Loucy (cell line): ENCODE measurements at regions not wholly inside any gene's neighbourhood (a gene's known extent, or its start where the extent isn't known, plus 50 kb on each side); places are given as distances from the start of the nearest gene placed in this dataset.

Experiments
- H2AFZ ChIP-seq: fragments of 200-600 bp; sonication (generic); 2 replicates; pipeline ENCODE4 v1.6.0; 2016; ENCODE audit warnings: antibody characterized with exemption, mild to moderate bottlenecking, low read length, moderate library complexity
- H3F3A ChIP-seq: fragments of 200-600 bp; 2 replicates; pipeline ENCODE4 v1.6.0; 2016; ENCODE audit warnings: antibody characterized with exemption, low read depth, mild to moderate bottlenecking
- H3K27me3 ChIP-seq: fragments of 200-600 bp; sonication (generic); 2 replicates; pipeline ENCODE4 v1.6.1; 2014; ENCODE audit warnings: low read length, mild to moderate bottlenecking; ENCODE audit not compliant: insufficient read depth, poor library complexity, severe bottlenecking
- H3K36me3 ChIP-seq: fragments of 200-600 bp; sonication (generic); 2 replicates; pipeline ENCODE4 v1.6.1; 2016; ENCODE audit warnings: low read length; ENCODE audit not compliant: insufficient read depth
- H3K4me1 ChIP-seq: fragments of 200-600 bp; sonication (generic); 2 replicates; pipeline ENCODE4 v1.5.1; 2014; ENCODE audit warnings: low read length, mild to moderate bottlenecking; ENCODE audit not compliant: insufficient read depth, poor library complexity, severe bottlenecking
- H3K4me2 ChIP-seq: fragments of 200-600 bp; sonication (generic); 2 replicates; pipeline ENCODE4 v1.6.0; 2014; ENCODE audit warnings: antibody characterized with exemption, low read length, low read depth, mild to moderate bottlenecking; ENCODE audit not compliant: poor library complexity, severe bottlenecking
- H3K4me3 ChIP-seq: fragments of 200-600 bp; sonication (generic); 2 replicates; pipeline ENCODE4 v1.5.1; 2014; ENCODE audit warnings: low read length, mild to moderate bottlenecking, mixed read lengths; ENCODE audit not compliant: poor library complexity, severe bottlenecking
- H3K79me2 ChIP-seq: fragments of 200-600 bp; sonication (generic); 2 replicates; pipeline ENCODE4 v1.6.1; 2014; ENCODE audit warnings: low read length; ENCODE audit not compliant: insufficient read depth
- H3K9ac ChIP-seq: fragments of 200-600 bp; sonication (generic); 2 replicates; pipeline ENCODE4 v1.6.0; 2014; ENCODE audit warnings: mild to moderate bottlenecking, low read depth, low read length, moderate library complexity; ENCODE audit not compliant: poor library complexity, severe bottlenecking
- H3K9me2 ChIP-seq: fragments of 200-600 bp; sonication (generic); replicated peaks from 2 replicates; pipeline ENCODE4 v1.6.1; 2016; ENCODE audit warnings: low read depth, low read length, mixed read lengths
- H3K9me3 ChIP-seq: fragments of 200-600 bp; sonication (generic); 2 replicates; pipeline ENCODE4 v1.6.1; 2014; ENCODE audit warnings: mild to moderate bottlenecking, antibody characterized with exemption, low read length, low read depth; ENCODE audit not compliant: insufficient read depth
- H4K20me1 ChIP-seq: fragments of 200-600 bp; sonication (generic); 2 replicates; pipeline ENCODE4 v1.6.0; 2014; ENCODE audit warnings: antibody characterized with exemption, low read length, mild to moderate bottlenecking; ENCODE audit not compliant: insufficient read depth, poor library complexity, severe bottlenecking
- EZH2phosphoT487 ChIP-seq: fragments of 200-600 bp; IDR thresholded peaks from 2 replicates; pipeline ENCODE4 v1.6.1; 2018; ENCODE audit warnings: antibody characterized with exemption, mild to moderate bottlenecking, moderate library complexity, borderline replicate concordance
- TF ChIP-seq, protein P1 (sequence below): fragments of 200-600 bp; sonication (generic); conservative IDR thresholded peaks from 2 replicates; pipeline ENCODE4 v1.5.1; 2014; ENCODE audit warnings: mild to moderate bottlenecking, antibody characterized with exemption, low read length

DNA sequence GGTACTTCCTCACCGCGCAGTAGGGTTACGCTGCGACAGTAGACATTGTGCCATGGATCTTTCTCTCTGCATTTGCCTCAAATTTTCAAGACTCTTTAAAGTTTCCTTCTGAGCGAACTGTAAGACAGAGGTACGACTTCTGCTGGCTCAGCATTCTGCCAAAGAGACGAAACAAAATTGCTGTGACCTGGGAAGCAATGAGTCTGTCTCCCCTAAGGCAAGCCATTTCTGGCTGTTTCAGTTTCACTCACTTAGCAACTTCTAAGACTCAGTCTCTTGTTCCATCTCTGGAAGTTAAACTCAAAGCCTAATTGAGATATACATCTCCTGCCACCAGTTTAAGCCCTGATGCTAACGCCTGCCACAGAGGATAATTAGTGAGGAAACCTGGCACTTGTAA is 510.9 kb upstream of the DAB1 start:
- TF ChIP-seq, protein P1, sequence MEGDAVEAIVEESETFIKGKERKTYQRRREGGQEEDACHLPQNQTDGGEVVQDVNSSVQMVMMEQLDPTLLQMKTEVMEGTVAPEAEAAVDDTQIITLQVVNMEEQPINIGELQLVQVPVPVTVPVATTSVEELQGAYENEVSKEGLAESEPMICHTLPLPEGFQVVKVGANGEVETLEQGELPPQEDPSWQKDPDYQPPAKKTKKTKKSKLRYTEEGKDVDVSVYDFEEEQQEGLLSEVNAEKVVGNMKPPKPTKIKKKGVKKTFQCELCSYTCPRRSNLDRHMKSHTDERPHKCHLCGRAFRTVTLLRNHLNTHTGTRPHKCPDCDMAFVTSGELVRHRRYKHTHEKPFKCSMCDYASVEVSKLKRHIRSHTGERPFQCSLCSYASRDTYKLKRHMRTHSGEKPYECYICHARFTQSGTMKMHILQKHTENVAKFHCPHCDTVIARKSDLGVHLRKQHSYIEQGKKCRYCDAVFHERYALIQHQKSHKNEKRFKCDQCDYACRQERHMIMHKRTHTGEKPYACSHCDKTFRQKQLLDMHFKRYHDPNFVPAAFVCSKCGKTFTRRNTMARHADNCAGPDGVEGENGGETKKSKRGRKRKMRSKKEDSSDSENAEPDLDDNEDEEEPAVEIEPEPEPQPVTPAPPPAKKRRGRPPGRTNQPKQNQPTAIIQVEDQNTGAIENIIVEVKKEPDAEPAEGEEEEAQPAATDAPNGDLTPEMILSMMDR = no peak
- TF ChIP-seq EZH2phosphoT487 = no peak
- Histone ChIP-seq H3F3A (no peaks in the 10 kb centered on the region), H3K27me3 (no peaks in the 10 kb centered on the region), H3K4me2 (no peak overlapping the region), H3K9me3 (no peaks in the 10 kb centered on the region), H3K4me3 (no peak overlapping the region), H3K9me2 (no peaks in the 10 kb centered on the region), H2AFZ (no peak overlapping the region), H3K36me3 (no peaks in the 10 kb centered on the region), H3K9ac (no peak overlapping the region), H3K4me1 (no peaks in the 10 kb centered on the region), H3K79me2 (no peaks in the 10 kb centered on the region), H4K20me1 (no peaks in the 10 kb centered on the region)

DNA sequence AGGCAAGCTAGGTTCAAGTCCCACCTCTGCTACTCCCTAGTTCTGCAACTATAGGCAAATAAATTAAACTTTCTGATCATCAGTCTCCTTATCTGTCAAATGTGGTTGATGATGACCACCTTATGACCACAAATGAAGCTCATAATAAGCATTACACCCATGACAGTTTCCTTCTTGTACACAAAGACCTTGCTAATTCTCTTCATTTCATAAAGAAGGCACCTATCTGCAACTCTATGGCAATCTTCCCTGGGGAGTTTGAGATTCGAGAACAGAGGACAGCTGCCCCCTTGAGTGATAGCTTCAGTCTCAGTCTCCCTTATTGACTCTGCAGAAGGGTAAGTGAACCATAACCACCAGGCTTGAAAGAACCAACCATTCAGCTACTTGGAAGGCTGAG is 503.1 kb upstream of the DAB1 start:
- no peaks in the 10 kb centered on the region for H3K9me3 ChIP-seq

DNA sequence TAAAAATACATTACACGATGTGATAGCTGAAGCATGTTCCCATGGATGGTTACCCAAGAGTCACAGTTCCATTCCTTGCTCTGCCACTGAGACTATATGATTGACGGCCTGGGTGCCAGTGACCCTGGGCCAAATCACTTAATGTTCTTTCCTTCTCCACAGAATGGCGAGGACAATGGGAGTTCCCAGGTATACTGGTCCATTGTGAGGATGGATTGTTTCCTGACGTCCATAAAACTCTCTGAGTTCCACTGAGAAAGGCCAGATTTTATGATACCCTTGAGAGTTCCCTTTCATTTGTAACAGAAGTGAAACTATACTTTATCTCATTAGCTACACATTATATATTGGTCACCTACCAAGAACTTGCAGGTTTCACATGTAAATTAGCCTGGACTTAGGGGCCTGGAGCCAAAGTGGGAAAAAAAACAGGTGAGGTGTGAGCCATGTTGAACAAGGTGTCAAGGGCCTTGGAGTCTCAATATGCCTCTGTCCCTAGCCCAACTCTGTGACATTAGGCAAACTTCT is 502.2 kb upstream of the DAB1 start:
- Histone ChIP-seq H4K20me1 (no peaks in the 10 kb centered on the region), H3K4me3 (no peak overlapping the region), H3K36me3 (no peaks in the 10 kb centered on the region), H3K9me3 (no peaks in the 10 kb centered on the region), H3K79me2 (no peaks in the 10 kb centered on the region), H3K9ac (no peak overlapping the region), H3K9me2 (no peaks in the 10 kb centered on the region), H3K4me2 (no peak overlapping the region), H3K27me3 (no peaks in the 10 kb centered on the region), H3K4me1 (peaks cover 4% of the 10 kb centered on the region), H3F3A (no peaks in the 10 kb centered on the region), H2AFZ (no peak overlapping the region)
- TF ChIP-seq EZH2phosphoT487 = no peak
- TF ChIP-seq, protein P1 = no peak

More for the DNA sequence above, 503.1 kb upstream of the DAB1 start:
- Histone ChIP-seq H3K79me2 (no peaks in the 10 kb centered on the region), H3K36me3 (no peaks in the 10 kb centered on the region), H4K20me1 (no peaks in the 10 kb centered on the region), H3K9me2 (no peaks in the 10 kb centered on the region), H3F3A (no peaks in the 10 kb centered on the region), H2AFZ (no peak overlapping the region), H3K4me2 (no peak overlapping the region), H3K27me3 (no peaks in the 10 kb centered on the region), H3K4me1 (peaks cover under 1% of the 10 kb centered on the region), H3K9ac (no peak overlapping the region), H3K4me3 (no peak overlapping the region)
- TF ChIP-seq, protein P1 = no peak
- no peak for TF ChIP-seq EZH2phosphoT487
